GM23248 (cell line): ENCODE measurements at regions not wholly inside any gene's neighbourhood (a gene's known extent, or its start where the extent isn't known, plus 50 kb on each side); places are given as distances from the start of the nearest gene placed in this dataset.

ENCODE experiments used
- DNase-seq: peaks from one replicate; pipeline ENCODE4 v3.0.0-alpha.2; 2015
- H2AFZ ChIP-seq: fragments of 200-600 bp; sonication (generic); 2 replicates; pipeline ENCODE4 v1.6.1; 2016; ENCODE audit warnings: antibody characterized with exemption
- H3F3A ChIP-seq: fragments of 200-600 bp; sonication (generic); 2 replicates; pipeline ENCODE4 v1.6.1; 2016; ENCODE audit warnings: mild to moderate bottlenecking, antibody characterized with exemption, mixed run types; ENCODE audit not compliant: insufficient read depth
- H3K27ac ChIP-seq: fragments of 200-600 bp; sonication (generic); 2 replicates; pipeline ENCODE4 v1.5.1; 2016; ENCODE audit warnings: mild to moderate bottlenecking
- H3K27me3 ChIP-seq: fragments of 200-600 bp; sonication (generic); replicated peaks from 2 replicates; pipeline ENCODE4 v1.6.1; 2016; ENCODE audit warnings: mild to moderate bottlenecking; ENCODE audit not compliant: insufficient read depth
- H3K36me3 ChIP-seq: fragments of 200-600 bp; sonication (generic); 2 replicates; pipeline ENCODE4 v1.6.1; 2016; ENCODE audit warnings: low read depth, mild to moderate bottlenecking
- H3K4me1 ChIP-seq: fragments of 200-600 bp; sonication (generic); 2 replicates; pipeline ENCODE4 v1.6.1; 2016; ENCODE audit warnings: mild to moderate bottlenecking; ENCODE audit not compliant: insufficient read depth
- H3K4me2 ChIP-seq: fragments of 200-600 bp; sonication (generic); one replicate; pipeline ENCODE4 v1.6.1; 2016; ENCODE audit warnings: mild to moderate bottlenecking; ENCODE audit not compliant: unreplicated experiment
- H3K4me3 ChIP-seq: fragments of 200-600 bp; sonication (generic); 2 replicates; pipeline ENCODE4 v1.5.1; 2016; ENCODE audit warnings: mild to moderate bottlenecking
- H3K79me2 ChIP-seq: fragments of 200-600 bp; sonication (generic); 2 replicates; pipeline ENCODE4 v1.6.1; 2016; ENCODE audit warnings: mild to moderate bottlenecking; ENCODE audit not compliant: insufficient read depth
- H3K9ac ChIP-seq: fragments of 200-600 bp; sonication (generic); 2 replicates; pipeline ENCODE4 v1.6.1; 2016; ENCODE audit warnings: mild to moderate bottlenecking
- H3K9me2 ChIP-seq: fragments of 200-600 bp; sonication (generic); 2 replicates; pipeline ENCODE4 v1.6.1; 2016; ENCODE audit warnings: mixed run types, mild to moderate bottlenecking, moderate library complexity; ENCODE audit not compliant: insufficient read depth
- H3K9me3 ChIP-seq: fragments of 200-600 bp; sonication (generic); one replicate; pipeline ENCODE4 v1.6.1; 2017; ENCODE audit warnings: low read depth
- H4K20me1 ChIP-seq: fragments of 200-600 bp; sonication (generic); 2 replicates; pipeline ENCODE4 v1.6.0; 2016; ENCODE audit not compliant: insufficient read depth
- EZH2 ChIP-seq: fragments of 200-600 bp; sonication (generic); IDR thresholded peaks from 2 replicates; pipeline ENCODE4 v1.6.1; 2018; ENCODE audit warnings: antibody characterized with exemption, mild to moderate bottlenecking; ENCODE audit not compliant: insufficient read depth, poor library complexity, severe bottlenecking
- EZH2phosphoT487 ChIP-seq: fragments of 200-600 bp; sonication (generic); IDR thresholded peaks from 2 replicates; pipeline ENCODE4 v1.6.1; 2018; ENCODE audit warnings: antibody characterized with exemption, moderate library complexity, mild to moderate bottlenecking, low read depth; ENCODE audit not compliant: insufficient read depth
- WGBS, 2 experiments: methylation state at CpG; one replicate each; pipeline ENCODE4 v1.1.6; 2015 to 2017; ENCODE audit warnings: low lambda C conversion rate in 2 of 2, low coverage in 1 of 2; ENCODE audit errors: missing lambda C conversion rate in 2 of 2; 5-methylcytosine and 5-hydroxymethylcytosine counted together
- in situ Hi-C: fragments of 300-500 bp; cut with MboI; formaldehyde crosslinking; loops from 2 replicates; pipeline ENCODE4 v1.15.0; 2020

GRCh38 chr22:27526901-27527300 lies 274.7 kb downstream of the MN1 start:
- WGBS, 2 experiments = 19 to 21% methylated on average over 10 of the region's 10 CpGs
- H3K9ac ChIP-seq = no peak overlapping the region
- DNase-seq = no peak

GRCh38 chr22:27531782-27532530 lies 269.6 kb downstream of the MN1 start:
- no peak overlapping the region for H3K4me2 ChIP-seq
- no peaks in the 10 kb centered on the region for H3K79me2 ChIP-seq
- 64 to 70% methylated on average over 8 of the region's 8 CpGs for WGBS, 2 experiments
- H3K4me1 ChIP-seq = peaks cover 19% of the 10 kb centered on the region
- no peak overlapping the region; the same call in 1 of the 2 replicates for H3K27ac ChIP-seq
- no peaks in the 10 kb centered on the region for H3K27me3 ChIP-seq
- no peaks in the 10 kb centered on the region for H3K36me3 ChIP-seq
- H3K9ac ChIP-seq = no peak overlapping the region
- H3K4me3 ChIP-seq = no peak overlapping the region
- H3K9me2 ChIP-seq = no peaks in the 10 kb centered on the region
- in situ Hi-C loops = no loop called here
- TF ChIP-seq EZH2 = no peak
- TF ChIP-seq EZH2phosphoT487 = no peak
- DNase-seq = peak; percentile 76
- H3F3A ChIP-seq = peaks cover 17% of the 10 kb centered on the region
- H3K9me3 ChIP-seq = no peaks in the 10 kb centered on the region
- no peaks in the 10 kb centered on the region for H4K20me1 ChIP-seq
- H2AFZ ChIP-seq = no peak overlapping the region

More at GRCh38 chr22:27526901-27527300, 274.7 kb downstream of the MN1 start:
- no peaks in the 10 kb centered on the region for H4K20me1 ChIP-seq
- H3K27me3 ChIP-seq = no peaks in the 10 kb centered on the region
- no peaks in the 10 kb centered on the region for H3K9me2 ChIP-seq
- 0 out of 2 replicates have a peak, but pooled peaks cover 4% of the 10 kb centered on the region for H3F3A ChIP-seq
- in situ Hi-C loops = no loop called here
- H3K4me3 ChIP-seq = no peak overlapping the region
- no peaks in the 10 kb centered on the region for H3K79me2 ChIP-seq
- H3K4me2 ChIP-seq = no peak overlapping the region
- no peak overlapping the region for H2AFZ ChIP-seq
- H3K27ac ChIP-seq = no peak overlapping the region
- no peaks in the 10 kb centered on the region for H3K9me3 ChIP-seq
- H3K36me3 ChIP-seq = no peaks in the 10 kb centered on the region
- TF ChIP-seq EZH2 (no peak), EZH2phosphoT487 (no peak)
- peaks cover 4% of the 10 kb centered on the region; the same call in 1 of the 2 replicates for H3K4me1 ChIP-seq

GRCh38 chr22:27533105-27533745 lies 268.3 kb downstream of the MN1 start:
- no peaks in the 10 kb centered on the region for H3K79me2 ChIP-seq
- peaks cover 17% of the 10 kb centered on the region for H3F3A ChIP-seq
- no peak overlapping the region for H3K9ac ChIP-seq
- H3K9me2 ChIP-seq = no peaks in the 10 kb centered on the region
- no peak overlapping the region for H3K27ac ChIP-seq
- no peak overlapping the region for H3K4me3 ChIP-seq
- DNase-seq = no peak
- H2AFZ ChIP-seq = no peak overlapping the region
- H3K9me3 ChIP-seq = no peaks in the 10 kb centered on the region
- 98% methylated on average over 8 of the region's 8 CpGs for WGBS, 2 experiments
- no peaks in the 10 kb centered on the region for H3K27me3 ChIP-seq
- no peaks in the 10 kb centered on the region for H4K20me1 ChIP-seq
- H3K4me2 ChIP-seq = no peak overlapping the region
- TF ChIP-seq EZH2 (no peak), EZH2phosphoT487 (no peak)
- H3K36me3 ChIP-seq = no peaks in the 10 kb centered on the region
- H3K4me1 ChIP-seq = peaks cover 19% of the 10 kb centered on the region
- in situ Hi-C loops = no loop called here

GRCh38 chr22:27534720-27535125 lies 266.8 kb downstream of the MN1 start:
- Histone ChIP-seq H3K79me2 (no peaks in the 10 kb centered on the region), H3K27me3 (no peaks in the 10 kb centered on the region; the same call in 1 of the 2 replicates), H3K4me3 (no peak overlapping the region), H3K9me2 (no peaks in the 10 kb centered on the region), H3K4me1 (peaks cover 19% of the 10 kb centered on the region), H3K27ac (peak overlapping the region; percentile 49), H3K4me2 (peak overlapping the region; percentile 9), H3K9ac (peak overlapping the region; percentile 10; the same call in 1 of the 2 replicates), H3K9me3 (no peaks in the 10 kb centered on the region), H2AFZ (no peak overlapping the region), H4K20me1 (no peaks in the 10 kb centered on the region), H3F3A (peaks cover 17% of the 10 kb centered on the region), H3K36me3 (no peaks in the 10 kb centered on the region)
- TF ChIP-seq EZH2 = no peak
- TF ChIP-seq EZH2phosphoT487 = peak; percentile 93
- 5 to 11% methylated on average over 7 of the region's 7 CpGs for WGBS, 2 experiments
- peak; percentile 96 for DNase-seq
- in situ Hi-C loops = no loop called here
